Islet of Langerhans (tissue), 1 donor: ENCODE measurements at regions not wholly inside any gene's neighbourhood (a gene's known extent, or its start where the extent isn't known, plus 50 kb on each side); places are given as distances from the start of the nearest gene placed in this dataset.

Source experiments
- FAIRE-seq: peaks from one replicate; lab custom pipeline; 2011; peaks lifted over from hg19 to GRCh38; lab: Jason Lieb, UNC

GRCh38 chr14:98847521-98848468, 424.2 kb downstream of the BCL11B start:
- no peak for FAIRE-seq

GRCh38 chr14:98853063-98853729, 418.8 kb downstream of the BCL11B start:
- no peak for FAIRE-seq

GRCh38 chr14:98855926-98856715, 415.9 kb downstream of the BCL11B start:
- no peak for FAIRE-seq

- FAIRE-seq, result no peak
Observed at GRCh38 chr14:98858158-98858557, 413.8 kb downstream of the BCL11B start.

- FAIRE-seq, result no peak
Observed at GRCh38 chr14:98858561-98858960, 413.4 kb downstream of the BCL11B start.

GRCh38 chr14:98859301-98859700, 412.7 kb downstream of the BCL11B start:
- FAIRE-seq, result no peak

- no peak for FAIRE-seq
Observed at GRCh38 chr14:98864211-98864610, 407.8 kb downstream of the BCL11B start.

GRCh38 chr14:98867146-98867545, 404.9 kb downstream of the BCL11B start:
- FAIRE-seq, result no peak

GRCh38 chr14:98867726-98868125, 404.3 kb downstream of the BCL11B start:
- no peak for FAIRE-seq

- FAIRE-seq, result no peak
Observed at GRCh38 chr14:98868866-98869265, 403.1 kb downstream of the BCL11B start.

- FAIRE-seq, result no peak
Observed at GRCh38 chr14:98871796-98872195, 400.2 kb downstream of the BCL11B start.

- FAIRE-seq, result no peak
Observed at GRCh38 chr14:98877065-98877464, 394.9 kb downstream of the BCL11B start.

- no peak for FAIRE-seq
Observed at GRCh38 chr14:98878282-98878681, 393.7 kb downstream of the BCL11B start.

GRCh38 chr14:98886982-98887381, 385.0 kb downstream of the BCL11B start:
- FAIRE-seq, result no peak

- no peak for FAIRE-seq
Observed at GRCh38 chr14:98888281-98888680, 383.7 kb downstream of the BCL11B start.

- no peak for FAIRE-seq
Observed at GRCh38 chr14:98888927-98889835, 382.8 kb downstream of the BCL11B start.

GRCh38 chr14:98889836-98890185, 382.2 kb downstream of the BCL11B start:
- FAIRE-seq, result no peak

GRCh38 chr14:98890556-98891340, 381.2 kb downstream of the BCL11B start:
- no peak for FAIRE-seq

- FAIRE-seq, result no peak
Observed at GRCh38 chr14:98893675-98894074, 378.3 kb downstream of the BCL11B start.

GRCh38 chr14:98894600-98894999, 377.4 kb downstream of the BCL11B start:
- FAIRE-seq, result no peak

GRCh38 chr14:98896449-98896848, 375.5 kb downstream of the BCL11B start:
- no peak for FAIRE-seq
